22Rv1 (cell line): ENCODE measurements at regions not wholly inside any gene's neighbourhood (a gene's known extent, or its start where the extent isn't known, plus 50 kb on each side); places are given as distances from the start of the nearest gene placed in this dataset.

ENCODE experiments used
- H3K27ac ChIP-seq: fragments of 450-650 bp; 2 replicates; pipeline ENCODE4 v1.5.1; 2017
- CTCF ChIP-seq: fragments of 450-650 bp; IDR thresholded peaks from 2 replicates; pipeline ENCODE4 v1.5.1; 2017; ENCODE audit warnings: mild to moderate bottlenecking
- ZFX ChIP-seq: fragments of 450-650 bp; IDR thresholded peaks from 2 replicates; pipeline ENCODE4 v1.6.1; 2017; ENCODE audit warnings: antibody characterized with exemption, borderline replicate concordance

- no peak overlapping the region for H3K27ac ChIP-seq
- TF ChIP-seq ZFX (no peak), CTCF (no peak)
Measured at GRCh38 chr5:125375143-125375542, 628.7 kb upstream of the ZNF608 start.

GRCh38 chr5:125376059-125376641 is 629.7 kb upstream of the ZNF608 start:
- no peak overlapping the region for H3K27ac ChIP-seq
- TF ChIP-seq CTCF (no peak), ZFX (no peak)

- TF ChIP-seq CTCF (no peak), ZFX (no peak)
Measured at GRCh38 chr5:125377141-125377540, 630.7 kb upstream of the ZNF608 start.

GRCh38 chr5:125381290-125381689 is 634.9 kb upstream of the ZNF608 start:
- no peak overlapping the region for H3K27ac ChIP-seq
- TF ChIP-seq CTCF: no peak
- no peak for TF ChIP-seq ZFX

More at GRCh38 chr5:125377141-125377540, 630.7 kb upstream of the ZNF608 start:
- H3K27ac ChIP-seq: no peak overlapping the region

- TF ChIP-seq ZFX (no peak), CTCF (no peak)
- H3K27ac ChIP-seq: no peak overlapping the region
Measured at GRCh38 chr5:125384071-125384470, 637.6 kb upstream of the ZNF608 start.

GRCh38 chr5:125390326-125390725 is 643.9 kb upstream of the ZNF608 start:
- TF ChIP-seq CTCF (no peak), ZFX (no peak)

GRCh38 chr5:125393221-125393815 is 646.9 kb upstream of the ZNF608 start:
- no peak overlapping the region for H3K27ac ChIP-seq
- no peak for TF ChIP-seq ZFX
- TF ChIP-seq CTCF: no peak

More at GRCh38 chr5:125390326-125390725, 643.9 kb upstream of the ZNF608 start:
- no peak overlapping the region for H3K27ac ChIP-seq
